ENCODE measurements at regions not wholly inside any gene's neighbourhood (a gene's known extent, or its start where the extent isn't known, plus 50 kb on each side); places are given as distances from the start of the nearest gene placed in this dataset.

DNA sequence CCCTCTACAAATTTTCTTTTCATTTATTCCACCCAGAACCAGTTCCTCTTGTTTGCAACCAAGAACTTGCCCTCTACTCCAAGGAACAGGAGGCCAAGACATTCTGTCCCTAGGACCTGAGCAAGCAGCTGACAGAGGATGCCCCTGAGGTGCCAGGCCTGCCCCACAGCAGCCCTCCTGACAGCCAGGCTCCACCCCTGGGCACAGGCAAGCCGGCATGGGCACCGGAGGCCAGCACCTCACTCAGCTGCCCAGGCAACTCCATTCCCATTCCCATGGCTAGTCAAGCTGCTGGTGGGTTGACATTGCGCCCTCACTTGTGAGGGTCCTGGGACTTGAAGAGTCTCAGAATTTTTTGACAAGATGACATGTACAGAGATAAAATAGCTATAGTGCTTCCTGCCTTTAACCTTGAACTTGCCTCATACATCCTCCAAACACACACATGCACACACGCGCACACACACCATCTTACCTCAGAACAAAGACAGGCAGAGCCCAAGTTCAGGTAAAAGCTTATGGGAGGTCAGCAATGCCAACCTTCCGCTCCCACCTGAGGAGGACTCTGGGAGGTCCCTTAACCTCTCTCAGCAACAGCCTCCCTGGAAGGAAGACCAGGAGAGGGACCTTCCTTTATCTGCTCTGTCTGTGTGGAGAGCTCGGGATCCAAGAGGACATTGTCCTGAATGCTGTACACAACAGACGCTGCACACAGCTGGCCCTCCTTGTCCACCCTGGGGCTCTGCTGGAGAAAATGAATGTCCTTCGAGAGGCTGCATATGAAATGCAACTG lies 620.9 kb upstream of the CADM1 start:
- no peak for DNase-seq

DNA sequence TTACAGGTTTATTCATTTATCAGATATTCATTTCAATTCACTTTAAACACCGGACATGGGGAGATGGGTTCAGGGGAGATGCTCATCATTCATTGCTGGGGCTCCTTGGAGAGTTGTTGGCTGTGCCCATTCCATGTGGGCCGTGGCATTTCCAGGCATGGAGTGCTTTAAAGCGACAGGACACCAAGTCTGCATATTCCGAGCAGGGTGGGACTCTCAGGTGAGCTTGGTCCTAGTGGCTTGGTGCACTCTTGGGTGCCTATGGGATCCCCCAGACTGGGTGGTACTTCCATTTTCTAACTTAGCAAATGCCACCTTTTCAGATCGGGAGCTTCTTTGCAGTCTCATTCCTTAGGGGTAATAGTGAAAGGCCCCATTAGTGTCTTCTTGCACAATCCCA lies 619.5 kb upstream of the CADM1 start:
- no peak for DNase-seq

GRCh38 chr11:116122697-116123472 lies 618.7 kb upstream of the CADM1 start:
- no peak for DNase-seq

GRCh38 chr11:116119158-116119557 lies 614.9 kb upstream of the CADM1 start:
- DNase-seq = no peak

GRCh38 chr11:116118138-116118470 lies 613.9 kb upstream of the CADM1 start:
- no peak for DNase-seq

DNA sequence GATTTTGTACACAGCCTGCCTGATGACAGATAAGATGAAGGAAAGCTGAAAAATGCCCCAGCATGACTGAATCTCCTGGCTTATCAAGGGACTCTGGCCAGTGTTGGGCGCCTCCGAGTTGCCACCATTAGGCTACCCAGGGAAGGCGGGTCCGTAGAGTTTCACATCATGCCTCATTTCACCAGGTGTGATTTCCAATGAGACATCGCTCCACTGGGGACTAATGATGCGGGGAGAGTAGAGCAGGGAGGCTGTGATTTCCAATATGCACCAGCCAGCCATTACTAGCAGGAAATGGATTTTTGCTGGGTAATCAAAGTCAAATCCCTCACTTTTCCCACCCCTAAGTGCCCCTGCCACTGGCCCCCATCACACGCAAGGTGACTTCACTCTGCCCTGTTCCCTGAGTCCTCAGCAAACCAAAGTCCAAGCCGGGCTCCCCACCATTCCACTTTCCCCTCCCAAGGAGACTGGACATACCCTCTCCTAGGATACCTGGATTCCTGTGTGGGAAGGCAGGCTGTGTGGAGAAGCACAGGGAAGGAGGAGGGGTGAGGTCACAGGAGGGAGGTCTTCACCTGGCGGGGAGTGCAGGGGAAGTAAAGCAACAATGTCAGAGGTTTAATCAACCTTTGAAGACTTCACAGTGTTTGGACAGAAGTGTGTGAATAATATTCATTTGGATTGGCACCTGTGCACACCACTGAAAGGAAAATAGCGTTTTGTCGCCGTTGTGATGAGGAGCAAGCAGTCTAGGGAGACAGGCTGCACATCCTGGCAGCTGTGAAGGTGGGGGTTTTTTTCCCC lies 613.3 kb upstream of the CADM1 start:
- DNase-seq = no peak

- DNase-seq = no peak
Measured at GRCh38 chr11:116115801-116116200, 611.6 kb upstream of the CADM1 start.

DNA sequence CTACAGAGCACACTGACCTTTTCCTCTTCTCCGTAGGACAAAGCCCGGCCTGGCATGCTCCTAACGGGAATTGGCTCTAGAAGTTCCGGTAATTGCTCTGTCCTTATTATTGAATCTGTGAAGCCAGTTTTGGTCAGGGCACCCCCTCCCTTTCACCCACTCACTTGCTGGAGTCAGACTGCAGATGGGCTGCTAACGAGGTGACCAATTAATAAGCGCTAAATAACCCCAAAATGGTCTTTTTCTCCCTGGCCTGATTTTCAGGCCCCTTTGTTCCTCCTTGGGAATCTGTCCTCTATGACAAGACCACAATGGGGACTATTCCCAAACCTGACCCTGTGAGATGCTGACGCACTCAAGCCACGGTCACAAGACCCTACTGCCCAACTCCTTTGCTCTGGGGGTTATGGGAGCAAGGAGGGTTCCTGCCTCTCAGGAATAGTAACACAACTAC lies 610.0 kb upstream of the CADM1 start:
- no peak for DNase-seq

GRCh38 chr11:116112087-116112935 lies 608.1 kb upstream of the CADM1 start:
- no peak for DNase-seq

DNA sequence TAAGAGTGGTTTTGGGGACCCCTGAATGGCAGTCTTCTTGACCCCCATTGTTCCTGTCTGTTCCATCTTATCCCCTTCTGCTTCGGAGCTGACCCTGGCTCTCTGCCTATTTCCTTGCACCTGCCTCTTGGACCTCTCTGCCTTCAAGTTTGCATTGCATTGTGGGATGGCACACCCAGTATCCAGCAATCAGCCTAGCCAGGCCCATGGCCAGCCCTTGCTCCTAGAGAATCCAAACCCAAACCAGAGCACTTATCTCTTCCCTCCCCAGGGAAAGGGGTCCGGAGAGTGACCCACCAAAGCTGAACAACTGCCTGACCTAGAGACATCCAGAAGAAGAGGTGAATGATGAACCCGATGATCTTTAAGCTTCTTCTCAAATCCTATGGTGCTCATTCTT lies 607.3 kb upstream of the CADM1 start:
- no peak for DNase-seq

DNA sequence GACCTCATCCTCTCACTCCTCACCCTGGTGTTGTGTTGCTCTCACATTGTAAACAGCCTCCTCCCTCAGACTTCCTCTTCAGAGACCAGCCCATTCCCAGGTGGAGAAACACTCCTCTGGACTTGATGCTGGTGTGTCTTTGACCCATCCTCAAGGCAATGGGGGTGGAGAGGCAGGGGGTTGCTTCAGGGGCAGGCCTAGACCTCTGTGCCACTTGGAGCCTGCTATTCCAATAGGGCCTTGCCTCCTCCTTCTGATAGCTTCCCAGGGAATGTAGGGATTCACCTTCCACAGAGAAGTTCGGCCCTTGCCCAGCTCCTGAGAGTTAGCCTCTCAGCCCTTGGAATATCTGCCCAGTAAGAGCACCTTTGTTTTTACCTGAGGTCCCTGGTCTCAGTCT lies 606.6 kb upstream of the CADM1 start:
- no peak for DNase-seq

GRCh38 chr11:116110356-116110755 lies 606.1 kb upstream of the CADM1 start:
- DNase-seq = no peak

- no peak for DNase-seq
Measured at GRCh38 chr11:116109228-116109627, 605.0 kb upstream of the CADM1 start.

- no peak for DNase-seq
Measured at GRCh38 chr11:116108161-116108560, 603.9 kb upstream of the CADM1 start.

- DNase-seq = no peak
Measured at GRCh38 chr11:116107229-116107628, 603.0 kb upstream of the CADM1 start.

DNA sequence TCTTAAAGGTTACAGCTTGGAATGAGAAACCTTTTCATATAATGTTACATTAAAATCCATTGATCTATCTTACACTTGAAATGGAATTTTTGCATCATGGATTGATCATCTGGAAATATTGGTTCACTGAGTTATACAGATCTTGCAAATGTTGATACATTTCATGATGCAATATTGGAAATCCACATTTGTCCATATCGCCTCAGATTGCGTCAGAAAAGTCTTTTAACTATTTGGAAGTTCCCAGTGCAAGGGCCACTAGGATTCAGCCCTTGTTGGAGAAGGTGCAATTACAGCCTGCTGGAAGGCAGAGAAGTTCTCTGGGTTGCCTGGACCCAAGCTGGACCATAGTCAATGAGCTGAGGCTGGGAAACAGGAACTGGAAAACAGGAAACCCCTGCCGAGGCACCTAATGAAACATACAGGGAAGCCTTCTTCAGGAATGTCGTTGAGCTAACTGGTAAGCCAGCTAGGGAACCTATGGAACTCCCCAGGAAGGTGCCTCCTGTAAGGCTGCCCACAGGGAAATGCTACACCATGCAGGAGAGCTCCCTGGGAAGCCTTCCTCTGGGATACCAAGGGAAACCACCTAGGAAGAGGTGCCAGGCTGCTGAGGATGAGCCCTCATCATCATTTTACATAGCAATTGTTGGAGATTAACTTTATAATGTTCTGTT lies 600.4 kb upstream of the CADM1 start:
- DNase-seq = no peak

DNA sequence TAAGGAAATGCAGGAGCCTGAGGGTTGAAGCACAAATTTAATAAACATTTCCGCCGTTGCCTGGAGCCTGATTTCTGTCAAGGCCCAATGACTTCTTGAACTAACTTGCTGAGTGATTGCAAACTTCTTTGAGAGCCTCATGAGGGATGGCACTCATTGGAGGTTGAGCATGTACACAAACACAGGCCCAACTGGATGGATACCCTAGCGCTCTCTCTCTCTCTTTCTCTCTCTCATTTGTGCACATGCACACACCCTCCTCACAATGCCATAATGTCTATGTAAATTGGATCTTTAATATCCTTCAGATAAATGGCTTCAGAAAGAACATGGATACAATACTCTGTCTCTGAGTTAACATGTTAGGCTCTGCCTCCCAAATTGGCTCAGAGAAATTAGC lies 597.7 kb upstream of the CADM1 start:
- DNase-seq = no peak

DNA sequence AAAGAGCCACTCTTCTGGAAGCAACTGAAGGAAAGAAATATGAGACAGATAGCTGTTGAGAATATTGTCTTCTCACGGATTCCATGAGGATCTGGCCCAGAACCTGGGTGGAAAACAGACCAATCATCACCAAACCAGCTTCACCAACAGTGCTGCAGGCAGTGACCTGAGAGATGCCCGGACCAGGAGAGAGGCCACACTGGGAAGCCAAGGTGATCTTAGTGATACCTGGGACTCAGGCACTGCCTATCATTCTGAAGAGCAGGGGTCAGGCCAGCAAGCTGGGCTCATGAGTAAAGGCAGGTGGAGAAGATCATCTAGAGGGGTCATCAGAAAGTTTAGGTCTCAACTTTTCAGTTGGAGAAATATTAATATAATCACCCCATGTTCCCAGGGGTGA lies 595.8 kb upstream of the CADM1 start:
- DNase-seq = no peak

DNA sequence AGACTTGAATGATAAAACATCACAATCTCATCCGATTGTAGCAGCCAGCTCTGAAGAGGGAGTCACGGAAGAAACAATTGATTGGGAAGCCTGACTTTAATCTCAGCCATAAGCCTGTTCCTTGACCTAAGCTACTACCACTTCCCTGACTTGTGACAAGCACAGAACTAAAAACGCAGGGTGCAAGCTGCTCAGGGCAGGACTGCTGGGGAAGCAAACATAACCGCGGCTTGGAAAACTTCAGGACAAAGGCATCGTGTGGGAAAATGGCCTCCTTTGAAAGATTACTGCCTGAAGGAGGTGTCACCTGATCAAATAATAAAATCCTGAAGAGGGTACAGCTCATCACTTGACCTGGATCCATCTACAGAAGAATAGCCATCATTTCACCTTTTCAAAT lies 595.3 kb upstream of the CADM1 start:
- no peak for DNase-seq

GRCh38 chr11:116096272-116096995 lies 592.2 kb upstream of the CADM1 start:
- no peak for DNase-seq

Data from HCEC 1CT (cell line).